ENCODE measurements at regions not wholly inside any gene's neighbourhood (a gene's known extent, or its start where the extent isn't known, plus 50 kb on each side); places are given as distances from the start of the nearest gene placed in this dataset.

DNA sequence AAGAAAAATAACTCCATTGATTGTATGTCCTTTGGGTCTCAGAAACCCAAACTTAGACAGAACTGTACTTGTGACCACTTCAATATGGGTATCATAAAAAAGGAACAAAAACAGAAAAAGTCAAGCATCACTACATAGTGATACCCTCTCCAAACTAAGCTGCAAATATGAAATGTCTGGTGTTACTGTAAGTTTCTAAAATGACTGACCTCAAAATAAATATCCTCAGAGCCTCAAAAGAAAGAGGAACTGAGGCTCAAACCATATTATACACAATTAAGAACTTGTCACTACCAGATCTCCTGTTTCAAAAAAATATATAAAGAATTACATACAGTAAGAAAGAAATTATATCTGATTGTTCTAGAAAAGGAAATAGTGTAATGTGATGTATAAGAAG is 787.9 kb upstream of the KLHL1 start:
- TF ChIP-seq, protein P1, sequence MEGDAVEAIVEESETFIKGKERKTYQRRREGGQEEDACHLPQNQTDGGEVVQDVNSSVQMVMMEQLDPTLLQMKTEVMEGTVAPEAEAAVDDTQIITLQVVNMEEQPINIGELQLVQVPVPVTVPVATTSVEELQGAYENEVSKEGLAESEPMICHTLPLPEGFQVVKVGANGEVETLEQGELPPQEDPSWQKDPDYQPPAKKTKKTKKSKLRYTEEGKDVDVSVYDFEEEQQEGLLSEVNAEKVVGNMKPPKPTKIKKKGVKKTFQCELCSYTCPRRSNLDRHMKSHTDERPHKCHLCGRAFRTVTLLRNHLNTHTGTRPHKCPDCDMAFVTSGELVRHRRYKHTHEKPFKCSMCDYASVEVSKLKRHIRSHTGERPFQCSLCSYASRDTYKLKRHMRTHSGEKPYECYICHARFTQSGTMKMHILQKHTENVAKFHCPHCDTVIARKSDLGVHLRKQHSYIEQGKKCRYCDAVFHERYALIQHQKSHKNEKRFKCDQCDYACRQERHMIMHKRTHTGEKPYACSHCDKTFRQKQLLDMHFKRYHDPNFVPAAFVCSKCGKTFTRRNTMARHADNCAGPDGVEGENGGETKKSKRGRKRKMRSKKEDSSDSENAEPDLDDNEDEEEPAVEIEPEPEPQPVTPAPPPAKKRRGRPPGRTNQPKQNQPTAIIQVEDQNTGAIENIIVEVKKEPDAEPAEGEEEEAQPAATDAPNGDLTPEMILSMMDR (IDR thresholded peaks at IDR 0.05) = no peak
- TF ChIP-seq POLR2AphosphoS5 (IDR thresholded peaks at IDR 0.05) (no peak), POLR2A (IDR thresholded peaks at IDR 0.05) (no peak)

Measured in sigmoid colon (tissue), 4 donors.